ENCODE measurements at regions not wholly inside any gene's neighbourhood (a gene's known extent, or its start where the extent isn't known, plus 50 kb on each side); places are given as distances from the start of the nearest gene placed in this dataset.
"Not testable (repeated sequence)": the region's sequence is repeated elsewhere in the genome, so short reads cannot be mapped to it uniquely, and the experiment has no call there.

DNA sequence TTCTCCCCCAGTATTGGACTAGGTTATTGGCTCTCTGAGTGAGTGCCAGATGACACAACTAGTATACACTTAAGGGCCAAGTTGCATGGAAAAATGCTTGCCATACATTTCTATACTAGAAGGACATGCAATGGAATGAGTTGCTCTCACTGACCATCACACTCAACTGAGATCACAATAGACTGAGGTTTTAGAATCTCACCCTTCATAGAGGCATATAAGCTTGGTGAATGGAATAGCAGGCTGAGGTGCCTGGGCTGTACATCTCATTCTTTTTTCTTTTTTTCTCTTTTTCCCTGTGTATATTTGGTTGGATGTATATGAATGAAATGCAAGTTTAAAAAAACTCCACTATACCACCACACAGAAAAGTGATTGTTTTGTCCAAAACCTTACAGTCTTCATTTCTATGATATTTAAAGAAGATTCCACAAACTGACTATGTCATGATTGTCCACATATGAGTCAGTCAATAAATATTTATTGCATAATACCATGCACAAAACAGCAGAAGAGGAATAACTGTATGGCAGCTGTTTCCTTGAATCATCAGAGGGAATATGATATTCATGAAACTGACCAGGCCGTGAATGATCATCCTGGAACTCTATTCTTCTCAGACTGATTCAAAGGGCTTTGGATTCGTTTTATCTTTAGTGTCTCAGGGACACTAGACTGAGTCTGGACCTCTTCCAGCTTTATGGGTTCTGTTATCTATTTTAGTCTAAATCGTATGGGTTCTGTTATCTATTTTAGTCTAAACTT is 122.6 kb upstream of the STK17B start:
- intact Hi-C loops (cut with DNase I, micrococcal nuclease): no loop called here
- ATAC-seq (no peak), DNase-seq (no peak)

- intact Hi-C loops (cut with DNase I, micrococcal nuclease): no loop called here
- DNase-seq (no peak), ATAC-seq (no peak)
These were observed 123.1 kb upstream of the STK17B start for GRCh38 chr2:196294516-196294909.

DNA sequence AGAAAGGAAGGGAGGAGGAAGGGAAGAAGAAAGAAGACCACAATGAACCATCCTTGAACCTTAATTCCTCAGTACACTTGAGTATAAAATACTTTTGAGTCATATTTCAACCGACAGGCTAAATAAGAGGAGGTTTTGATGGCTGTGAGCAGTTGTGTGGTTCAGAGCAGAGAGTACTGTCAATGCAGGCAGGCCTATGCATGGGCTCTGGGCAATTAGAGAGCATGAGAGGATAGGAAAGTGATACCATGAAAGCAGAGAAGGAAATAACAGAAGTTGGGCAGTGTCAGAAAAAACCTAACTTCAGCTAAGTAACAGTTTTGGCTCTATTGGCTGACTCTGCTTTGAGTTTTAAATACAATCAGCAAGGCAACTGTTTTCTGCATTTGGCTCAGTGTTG is 123.6 kb upstream of the STK17B start:
- no peak for ATAC-seq
- intact Hi-C loops (cut with DNase I, micrococcal nuclease): no loop called here

DNA sequence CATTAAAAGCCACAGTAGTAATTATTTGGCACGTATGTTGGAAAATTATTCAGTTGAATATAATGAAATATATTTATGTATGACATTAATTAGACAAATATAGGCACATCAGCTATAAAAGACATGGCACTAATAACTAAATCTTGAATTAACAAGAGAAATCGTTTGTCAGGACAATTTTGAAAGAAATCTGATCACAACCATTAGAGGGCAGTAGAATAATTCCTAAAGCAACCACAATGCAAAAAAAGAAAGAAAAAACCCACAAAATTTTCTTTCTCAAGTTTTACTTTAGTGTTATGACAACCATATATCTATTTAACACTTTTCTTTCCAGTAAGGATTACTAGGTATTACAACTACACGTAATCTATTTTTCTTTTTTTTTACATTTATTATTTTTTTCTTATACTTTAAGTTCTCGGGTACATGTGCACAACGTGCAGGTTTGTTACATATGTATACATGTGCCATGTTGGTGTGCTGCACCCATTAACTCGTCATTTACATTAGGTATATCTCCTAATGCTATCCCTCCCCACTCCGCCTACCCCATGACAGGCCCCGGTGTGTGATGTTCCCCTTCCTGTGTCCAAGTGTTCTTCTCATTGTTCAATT is 126.8 kb upstream of the STK17B start:
- DNase-seq; intact Hi-C loops (cut with DNase I, micrococcal nuclease); ATAC-seq: not testable (repeated sequence)

More for the DNA sequence above, 123.6 kb upstream of the STK17B start:
- no peak for DNase-seq

DNA sequence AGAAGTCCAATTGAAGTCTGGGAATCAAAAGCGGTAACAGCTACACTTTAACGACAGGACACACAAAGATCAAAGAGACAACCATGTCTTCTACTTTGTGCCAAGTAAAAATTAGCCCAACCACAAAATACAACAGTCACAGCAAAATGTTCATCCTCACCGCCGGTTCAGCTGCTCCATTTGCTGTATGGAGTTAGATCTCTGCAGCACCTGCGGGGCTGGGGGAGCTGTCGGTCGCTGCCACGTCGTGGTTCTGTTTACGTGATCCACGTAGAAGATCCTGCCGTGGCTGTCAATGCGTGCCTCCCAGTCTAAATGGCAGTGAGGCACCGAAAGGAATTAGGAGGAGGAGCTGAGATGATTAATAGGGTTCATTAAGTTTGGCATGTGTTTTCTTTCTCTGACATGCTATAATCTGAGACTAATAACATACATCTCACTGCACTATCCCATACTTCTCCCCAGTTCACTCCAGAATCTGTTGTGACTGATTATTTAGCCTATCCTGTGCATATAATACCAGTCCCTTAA is 136.5 kb upstream of the STK17B start:
- no peak for ATAC-seq
- intact Hi-C loops (cut with DNase I, micrococcal nuclease): no loop called here

DNA sequence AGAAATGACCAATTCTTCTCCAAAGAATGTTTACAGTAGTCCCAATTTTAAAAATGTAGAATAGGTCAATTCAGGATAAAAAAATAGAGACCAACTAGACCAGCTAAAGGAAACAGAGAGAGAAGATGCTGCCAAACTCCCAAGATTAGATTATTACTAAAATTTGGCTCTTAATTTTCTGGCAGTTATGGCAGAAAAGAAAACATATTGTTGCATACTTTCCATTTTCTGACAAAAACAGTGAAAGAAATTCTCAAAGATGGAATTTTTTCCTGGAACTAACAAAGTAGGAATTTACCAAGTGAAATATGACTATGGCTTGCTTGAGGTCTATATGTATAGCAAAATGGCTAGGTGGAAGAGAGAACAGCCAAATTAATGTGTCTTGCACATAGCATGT is 138.3 kb upstream of the STK17B start:
- no peak for ATAC-seq
- no peak for DNase-seq
- intact Hi-C loops (cut with DNase I, micrococcal nuclease): no loop called here

More for the DNA sequence above, 136.5 kb upstream of the STK17B start:
- DNase-seq: no peak

- intact Hi-C loops (cut with DNase I, micrococcal nuclease): no loop called here
- no peak for DNase-seq
- ATAC-seq: no peak
These were observed 142.8 kb upstream of the STK17B start for GRCh38 chr2:196314157-196314556.

GRCh38 chr2:196314780-196315179 is 143.4 kb upstream of the STK17B start:
- DNase-seq (no peak), ATAC-seq (no peak)
- intact Hi-C loops (cut with DNase I, micrococcal nuclease): no loop called here

- DNase-seq: no peak
- intact Hi-C loops (cut with DNase I, micrococcal nuclease): no loop called here
- ATAC-seq: no peak
These were observed 144.1 kb upstream of the STK17B start for GRCh38 chr2:196315388-196316049.

GRCh38 chr2:196316050-196316430 is 144.7 kb upstream of the STK17B start:
- DNase-seq (no peak), ATAC-seq (no peak)
- intact Hi-C loops (cut with DNase I, micrococcal nuclease): no loop called here

- intact Hi-C loops (cut with DNase I, micrococcal nuclease): no loop called here
- ATAC-seq: no peak
- no peak for DNase-seq
These were observed 147.4 kb upstream of the STK17B start for GRCh38 chr2:196318517-196319377.

GRCh38 chr2:196322973-196323810 is 151.8 kb upstream of the STK17B start:
- intact Hi-C loops (cut with DNase I, micrococcal nuclease): no loop called here
- DNase-seq (no peak), ATAC-seq (no peak)

DNA sequence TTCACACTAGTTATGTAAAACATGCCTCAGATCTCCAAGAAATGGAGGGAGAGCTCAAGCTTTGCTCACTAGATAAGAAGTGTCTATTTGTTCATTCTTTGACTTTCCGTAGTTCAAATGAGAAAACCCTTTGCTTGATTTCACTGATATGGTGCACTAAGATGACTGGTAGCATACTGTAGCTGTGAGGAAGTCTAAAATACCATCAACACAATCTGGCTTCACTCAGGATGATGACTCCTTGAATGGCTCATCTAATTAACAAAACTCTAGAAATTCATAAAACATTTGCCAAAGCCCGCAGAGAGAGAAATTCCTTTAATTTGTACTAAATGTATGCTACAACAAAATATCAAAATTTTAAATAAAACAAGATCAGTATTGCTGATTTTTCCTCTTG is 152.8 kb upstream of the STK17B start:
- no peak for ATAC-seq
- no peak for DNase-seq
- intact Hi-C loops (cut with DNase I, micrococcal nuclease): no loop called here

- ATAC-seq: no peak
- intact Hi-C loops (cut with DNase I, micrococcal nuclease): no loop called here
- DNase-seq: no peak
These were observed 156.8 kb upstream of the STK17B start for GRCh38 chr2:196328088-196328680.

DNA sequence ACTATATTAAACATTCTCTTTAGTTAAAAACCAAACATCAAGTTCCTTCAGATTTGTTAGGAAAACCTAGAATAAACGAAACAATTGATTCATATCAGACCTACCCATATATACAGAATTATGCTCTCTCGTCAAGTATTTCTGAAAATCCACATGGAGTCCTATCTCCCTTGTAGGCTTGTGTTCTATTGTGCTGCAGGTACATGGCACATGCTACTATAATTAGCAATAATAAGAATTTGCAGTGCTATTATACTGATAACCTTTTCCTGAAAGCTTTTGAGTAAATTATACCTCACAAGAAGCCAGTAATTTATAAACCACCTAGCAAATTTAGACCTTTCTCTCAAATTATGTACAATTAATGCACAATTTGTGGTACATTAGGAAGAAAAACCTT is 158.6 kb upstream of the STK17B start:
- intact Hi-C loops (cut with DNase I, micrococcal nuclease): loop anchor here in 1 of 2 donors (10.0 kb wide), 1 partner anchor 245 kb away; no protein-coding TSS in a partner anchor
- DNase-seq: no peak
- ATAC-seq: no peak

DNA sequence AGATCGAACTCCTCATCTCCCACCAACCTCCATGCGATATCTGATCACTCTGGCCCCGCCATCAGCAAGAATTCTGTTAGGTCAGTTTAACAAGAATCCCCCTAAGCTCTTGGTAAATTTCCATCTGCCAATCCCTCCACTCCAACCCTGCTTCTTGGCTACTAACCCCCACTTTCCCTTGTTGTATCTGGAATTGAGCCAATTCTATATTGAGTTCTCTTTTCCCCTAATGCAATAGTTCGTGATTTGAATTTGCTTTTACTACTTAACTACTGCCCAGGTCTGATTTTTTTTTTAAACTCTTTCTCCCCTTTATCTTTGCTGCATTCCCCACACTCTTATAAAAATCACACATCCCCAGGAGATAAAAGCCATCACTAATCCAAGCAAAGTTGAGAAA is 159.3 kb upstream of the STK17B start:
- intact Hi-C loops (cut with DNase I, micrococcal nuclease): loop anchor here in 1 of 2 donors (10.0 kb wide), 1 partner anchor 246 kb away; no protein-coding TSS in a partner anchor
- DNase-seq: no peak
- ATAC-seq: no peak

- intact Hi-C loops (cut with DNase I, micrococcal nuclease): loop anchor here in 1 of 2 donors (10.0 kb wide), 1 partner anchor 246 kb away; no protein-coding TSS in a partner anchor
- DNase-seq: peak; percentile 39 to 61
- peak; percentile 100 for ATAC-seq
These were observed 159.8 kb upstream of the STK17B start for GRCh38 chr2:196331143-196331542.

Data from left colon (tissue), 2 donors.